ENCODE measurements at regions not wholly inside any gene's neighbourhood (a gene's known extent, or its start where the extent isn't known, plus 50 kb on each side); places are given as distances from the start of the nearest gene placed in this dataset.
"Not testable (repeated sequence)": the region's sequence is repeated elsewhere in the genome, so short reads cannot be mapped to it uniquely, and the experiment has no call there.

DNA sequence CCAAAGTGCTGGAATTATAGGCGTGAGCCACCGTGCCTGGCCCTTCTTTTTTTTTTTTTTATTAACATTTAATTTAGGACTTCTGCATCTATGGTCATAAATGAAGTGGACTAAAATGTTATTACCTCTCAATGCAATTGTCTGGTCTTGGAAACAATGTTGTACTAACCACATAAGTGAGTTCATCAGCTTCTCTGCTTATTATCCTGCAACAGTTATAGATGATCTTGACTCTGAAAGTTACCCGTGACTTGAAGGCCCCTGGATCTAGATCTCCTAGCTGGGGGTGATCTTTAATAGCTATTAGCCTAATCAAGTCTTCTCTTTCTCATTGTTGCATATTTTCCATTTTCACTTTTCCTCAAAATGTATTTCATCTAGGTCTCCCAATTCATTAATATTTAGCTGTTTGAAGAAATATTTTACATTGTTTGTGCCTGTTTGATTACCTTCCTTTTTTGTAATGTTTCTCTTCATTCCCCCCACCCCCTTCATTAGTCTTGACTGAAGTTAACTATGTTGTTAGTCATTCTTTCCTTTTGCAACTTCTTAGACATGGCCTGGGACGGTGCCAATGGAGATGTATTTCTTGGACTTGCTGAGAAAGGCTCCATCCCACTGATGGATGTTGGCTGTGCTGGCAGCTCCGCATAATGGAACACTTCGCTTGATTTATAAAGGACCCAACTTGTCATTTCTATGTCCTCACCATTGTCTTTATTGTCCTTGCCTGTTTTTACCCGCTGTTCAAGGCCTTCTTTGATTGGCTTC, 141.6 kb upstream of the RIOK3 start:
- no peak for DNase-seq

DNA sequence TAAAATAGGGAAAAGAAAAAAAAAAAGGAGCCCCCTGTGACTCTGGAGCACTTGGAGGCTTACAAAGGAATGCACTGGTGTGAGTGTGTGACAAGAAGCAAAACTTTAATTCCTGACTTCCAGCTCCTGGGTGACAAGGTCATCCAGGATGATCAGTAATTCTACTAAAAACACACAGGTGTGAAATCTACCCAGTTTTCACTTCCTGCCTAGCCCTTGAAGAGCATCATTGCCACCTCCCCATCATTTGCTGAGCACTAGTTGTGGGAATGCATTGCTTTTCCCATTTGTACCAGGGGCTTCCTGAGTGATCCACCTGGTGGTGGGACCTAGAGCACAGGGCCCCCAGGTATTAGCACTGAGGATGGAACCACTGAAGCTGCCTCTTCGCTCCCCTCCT, 139.7 kb upstream of the RIOK3 start:
- DNase-seq = no peak

DNA sequence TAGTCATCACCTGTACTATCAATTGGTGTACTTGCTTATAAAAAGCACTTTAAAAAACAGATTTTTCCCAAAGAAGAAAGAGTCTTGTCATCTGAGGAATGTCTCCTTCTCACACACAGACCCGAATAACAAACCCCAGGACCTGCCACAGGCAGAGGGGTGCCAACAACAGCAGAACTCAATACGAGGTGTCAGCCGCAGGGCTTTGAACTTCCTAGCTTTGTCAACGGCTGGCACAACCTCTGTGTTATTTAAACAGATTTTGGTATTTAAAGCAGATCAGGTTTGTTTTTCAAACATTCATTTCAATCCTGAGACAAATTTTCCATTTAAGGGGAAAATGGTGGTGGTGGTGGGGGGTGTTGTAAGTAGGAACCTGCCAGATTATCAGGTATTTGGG, 138.4 kb upstream of the RIOK3 start:
- no peak for DNase-seq

DNA sequence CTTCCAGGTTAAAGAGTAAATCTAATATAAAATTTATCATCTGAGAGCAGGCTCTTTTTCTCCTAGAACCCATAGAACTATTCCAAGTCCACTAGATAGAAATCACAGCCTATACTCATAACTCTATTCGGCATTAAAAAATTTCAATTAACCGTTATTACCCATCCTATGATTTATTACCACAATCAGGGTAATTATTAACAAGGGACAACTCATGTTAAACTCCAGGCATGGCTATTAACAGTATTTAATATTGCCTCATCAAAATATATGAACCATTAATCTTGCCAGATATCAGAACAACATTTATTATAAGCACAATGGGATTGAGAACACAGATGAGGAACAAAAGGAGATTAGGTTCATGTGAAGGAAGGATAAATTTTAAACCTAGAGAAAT, 136.8 kb upstream of the RIOK3 start:
- DNase-seq = no peak

DNA sequence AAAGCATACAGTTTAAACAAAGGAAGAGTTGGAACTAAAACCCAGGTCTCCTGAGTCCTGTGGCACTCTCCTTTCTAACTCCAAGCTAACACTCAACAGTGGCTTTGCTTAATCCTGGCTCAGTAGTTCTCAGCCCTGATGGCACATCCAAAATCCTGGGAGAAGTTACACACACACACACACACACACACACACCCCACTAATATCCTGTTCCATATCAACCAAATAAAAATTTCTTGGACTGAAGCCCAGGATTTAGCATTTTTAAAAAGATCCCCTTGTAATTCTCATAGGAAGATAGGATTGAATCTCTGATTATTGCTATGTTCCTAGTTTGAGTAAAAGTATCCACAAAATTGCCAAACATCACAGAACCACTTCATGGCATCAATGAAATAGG, 136.1 kb upstream of the RIOK3 start:
- DNase-seq = no peak

DNA sequence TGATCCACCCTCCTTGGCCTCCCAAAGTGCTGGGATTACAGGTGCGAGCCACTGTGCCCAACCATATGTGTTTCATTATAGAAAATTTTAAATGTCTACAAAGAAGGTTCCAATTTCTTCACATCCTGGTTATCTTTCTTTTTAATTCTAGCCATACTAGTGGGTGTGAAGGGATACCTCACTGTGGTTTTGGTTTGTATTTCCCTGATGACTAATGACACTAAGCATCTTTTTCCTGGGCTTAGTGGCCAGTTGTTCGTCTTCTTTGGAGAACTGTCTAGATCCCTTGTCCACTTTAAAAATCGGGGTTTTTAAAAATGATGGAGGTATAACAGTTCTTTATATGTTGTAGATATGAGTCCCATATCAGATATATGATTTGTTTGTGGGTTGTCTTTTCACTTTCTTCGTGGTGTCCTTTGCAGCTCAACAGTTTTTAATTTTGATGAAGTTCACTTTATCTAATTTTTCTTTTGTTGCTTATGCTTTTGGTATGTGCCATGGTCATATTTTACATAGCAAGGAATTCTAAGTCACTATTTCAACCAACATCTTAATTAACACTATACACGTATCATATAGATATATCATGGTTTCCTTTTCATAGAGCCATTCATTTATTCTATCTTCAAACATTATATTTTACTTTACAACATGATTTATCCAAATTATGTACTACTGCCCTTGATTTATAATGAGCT, 135.0 kb upstream of the RIOK3 start:
- no peak for DNase-seq

DNA sequence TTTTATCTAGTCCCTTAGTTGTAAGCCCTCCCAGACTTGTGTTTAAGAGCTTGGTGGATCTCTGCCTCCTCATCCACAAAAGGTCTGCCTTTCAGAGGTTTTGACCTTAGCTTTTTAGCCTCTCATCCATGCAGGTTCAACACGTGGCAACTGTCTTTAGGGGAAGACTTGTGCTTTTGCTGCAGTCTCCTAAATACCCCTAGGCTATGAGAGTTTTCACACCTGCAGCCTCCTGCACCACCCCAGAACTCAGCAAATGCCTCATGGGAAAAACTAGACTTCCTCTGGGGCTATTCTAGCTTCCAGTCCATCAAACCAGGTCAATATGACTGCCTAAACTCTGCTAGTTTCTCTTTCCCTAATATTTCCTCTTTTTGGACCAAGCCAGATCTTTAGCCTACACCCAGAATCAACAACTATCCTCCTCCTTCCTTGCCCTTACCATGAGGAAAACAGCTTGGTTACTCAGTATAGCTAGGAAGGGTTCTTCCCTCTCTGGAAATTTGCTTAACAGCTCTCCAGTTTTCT, 132.3 kb upstream of the RIOK3 start:
- DNase-seq = no peak

DNA sequence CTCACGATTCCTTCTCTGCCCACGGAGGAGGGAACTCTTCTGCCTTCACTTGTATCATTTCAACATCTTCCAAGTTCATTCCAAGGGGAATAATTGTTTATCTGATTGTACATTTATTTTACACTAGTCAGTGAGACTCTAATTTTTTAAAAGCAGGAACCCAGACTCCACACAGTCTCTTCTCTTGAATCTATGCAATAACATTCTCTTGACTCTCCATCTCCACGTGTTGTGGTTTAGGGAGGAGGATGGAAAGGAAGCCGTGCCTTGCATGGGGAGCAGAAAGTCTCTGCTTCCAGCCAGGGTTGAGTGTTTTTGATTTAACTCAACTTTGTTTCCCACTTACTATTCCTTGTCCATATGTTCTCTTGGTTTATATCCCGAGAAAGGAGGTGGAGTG, 131.1 kb upstream of the RIOK3 start:
- no peak for DNase-seq

DNA sequence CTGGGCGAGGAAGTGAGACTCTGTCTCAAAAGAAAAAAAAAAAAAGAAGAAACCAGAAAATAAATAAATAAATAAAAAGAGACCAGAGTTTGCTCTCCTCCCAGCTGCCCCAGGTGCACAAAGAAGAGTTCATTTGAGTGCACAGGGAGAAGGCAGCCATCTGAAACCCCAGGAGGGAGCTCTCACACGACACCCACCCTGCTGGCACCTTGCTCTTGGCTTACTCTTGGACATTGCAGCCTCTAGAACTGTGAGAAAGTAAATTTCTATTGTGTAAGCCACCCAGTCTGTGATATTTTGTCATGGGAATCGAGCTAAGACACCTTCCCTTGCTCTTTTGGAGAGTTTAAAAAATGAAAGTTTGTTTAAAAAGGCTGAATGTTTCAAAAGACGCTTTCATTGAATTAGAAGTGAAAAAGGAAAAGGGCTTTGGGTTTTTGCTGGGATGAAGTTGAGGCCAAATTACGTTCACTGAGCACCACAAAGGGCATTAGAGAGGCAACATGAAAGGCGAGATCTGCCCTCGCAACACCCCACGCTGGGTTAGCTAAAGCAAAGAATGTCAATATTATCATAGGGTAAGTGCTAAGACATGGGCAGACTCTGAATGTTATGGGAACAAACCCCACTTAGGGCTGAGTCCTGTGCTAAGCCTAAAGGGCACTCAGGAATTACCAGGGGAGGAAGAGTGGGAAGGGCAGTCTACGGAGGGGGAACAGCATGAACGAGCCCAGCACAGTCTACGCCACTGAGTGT, 128.9 kb upstream of the RIOK3 start:
- DNase-seq = no peak

DNA sequence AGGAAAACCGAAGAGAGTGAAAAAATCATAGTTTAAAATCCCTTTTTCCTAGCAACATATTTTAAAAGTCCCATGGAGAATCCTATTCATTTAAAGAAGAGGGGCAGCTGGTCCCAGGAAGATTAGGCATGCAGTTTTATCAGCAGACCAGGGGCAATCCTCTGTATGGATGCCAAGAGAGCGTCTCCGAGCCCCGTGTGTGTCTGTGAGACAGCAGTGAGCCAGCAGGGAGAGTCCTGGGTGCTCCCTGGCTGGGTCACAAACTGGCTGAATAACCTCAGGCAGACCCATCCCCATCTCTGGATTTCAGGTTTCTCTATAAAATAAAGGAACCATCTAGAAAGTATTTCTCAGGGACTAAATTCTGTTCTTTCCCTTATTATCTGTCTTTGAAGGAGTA, 128.2 kb upstream of the RIOK3 start:
- no peak for DNase-seq

DNA sequence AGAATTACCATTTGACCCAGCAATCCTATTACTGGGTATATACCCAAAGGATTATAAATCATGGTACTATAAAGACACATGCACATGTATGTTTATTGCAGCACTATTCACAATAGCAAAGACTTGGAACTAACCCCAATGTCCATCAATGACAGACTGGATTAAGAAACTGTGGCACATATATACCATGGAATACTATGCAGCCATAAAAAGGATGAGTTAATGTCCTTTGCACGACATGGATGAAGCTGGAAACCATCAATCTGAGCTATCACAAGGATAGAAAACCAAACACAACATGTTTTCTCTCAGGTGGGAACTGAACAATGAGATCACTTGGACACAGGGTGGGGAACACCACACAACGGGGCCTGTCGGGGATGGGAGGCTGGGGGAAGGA, 123.4 kb upstream of the RIOK3 start:
- not testable (repeated sequence) for DNase-seq

DNA sequence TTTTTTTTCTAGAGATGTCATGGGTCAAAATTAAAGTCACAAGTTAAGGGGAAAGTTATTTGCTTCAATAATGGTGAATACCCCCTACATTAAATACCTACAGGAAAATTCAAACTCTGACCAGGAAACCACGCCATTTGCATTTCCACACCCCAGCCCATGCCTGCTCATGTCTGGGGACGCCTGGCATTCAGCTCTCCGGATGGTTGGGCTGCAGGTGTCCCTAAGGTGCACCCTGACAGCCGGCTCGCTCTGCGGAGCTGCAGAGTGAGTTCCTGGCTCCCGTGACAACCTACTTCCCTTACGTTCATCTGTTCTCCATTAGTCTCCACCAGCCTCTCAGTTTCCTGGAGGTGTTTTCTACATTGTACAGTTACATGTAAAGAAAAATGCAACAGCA, 122.7 kb upstream of the RIOK3 start:
- no peak for DNase-seq

DNA sequence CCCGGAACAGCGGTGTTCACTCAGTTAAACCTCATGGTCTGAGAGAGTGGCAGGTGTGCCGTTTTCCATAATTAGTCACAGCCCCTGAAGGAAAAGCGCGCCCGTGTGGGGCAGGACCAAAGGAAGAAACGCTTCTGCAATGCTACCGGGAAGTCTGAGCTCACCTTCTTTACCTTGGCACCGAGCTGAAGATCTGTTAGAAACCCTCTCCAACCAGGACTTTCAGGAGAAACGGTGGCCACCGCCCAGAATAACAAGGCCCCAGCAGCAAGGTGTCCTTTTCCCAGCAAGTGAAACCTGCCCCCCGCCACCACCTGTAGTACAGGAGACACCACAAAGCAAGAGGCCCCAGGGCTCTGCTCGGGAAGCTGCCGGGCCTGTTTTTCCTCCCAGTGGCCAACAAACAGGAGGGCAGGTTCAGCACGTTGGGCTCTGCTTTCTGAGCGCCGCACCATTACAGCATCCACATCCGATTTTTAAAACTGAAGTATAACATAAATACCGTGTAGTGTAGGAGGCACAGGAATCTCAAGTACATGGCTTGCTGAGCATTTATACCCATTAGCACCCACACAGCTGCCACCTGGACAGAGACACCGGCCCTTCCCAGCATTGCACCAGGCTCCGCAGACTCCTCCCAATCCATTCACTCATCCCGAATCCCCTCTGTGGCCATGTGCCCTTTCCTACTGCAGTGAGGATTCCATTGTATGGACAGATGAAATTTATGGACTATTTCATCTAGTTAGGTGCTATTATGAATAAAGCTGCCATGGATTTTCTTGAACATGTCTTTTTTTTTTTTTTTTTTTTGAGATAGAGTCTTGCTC, 121.8 kb upstream of the RIOK3 start:
- no peak for DNase-seq

DNA sequence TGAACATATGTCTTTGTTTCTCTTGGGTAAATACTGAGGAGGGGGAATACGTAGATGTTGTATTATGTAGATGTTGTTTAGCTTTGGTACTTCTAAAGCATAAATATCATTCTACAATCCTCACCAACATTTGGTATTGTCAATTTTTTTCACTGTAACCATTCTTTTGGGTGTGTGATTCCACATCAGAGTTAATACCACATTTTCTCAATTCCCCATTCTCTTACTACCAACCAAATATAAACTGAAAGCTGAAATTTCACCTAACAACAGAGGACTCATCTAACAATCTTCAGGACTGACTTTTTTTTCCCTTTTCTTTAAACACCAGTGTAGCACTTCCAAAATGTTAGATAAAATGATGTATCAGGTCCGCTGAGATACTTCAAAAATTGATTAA, 120.7 kb upstream of the RIOK3 start:
- no peak for DNase-seq

DNA sequence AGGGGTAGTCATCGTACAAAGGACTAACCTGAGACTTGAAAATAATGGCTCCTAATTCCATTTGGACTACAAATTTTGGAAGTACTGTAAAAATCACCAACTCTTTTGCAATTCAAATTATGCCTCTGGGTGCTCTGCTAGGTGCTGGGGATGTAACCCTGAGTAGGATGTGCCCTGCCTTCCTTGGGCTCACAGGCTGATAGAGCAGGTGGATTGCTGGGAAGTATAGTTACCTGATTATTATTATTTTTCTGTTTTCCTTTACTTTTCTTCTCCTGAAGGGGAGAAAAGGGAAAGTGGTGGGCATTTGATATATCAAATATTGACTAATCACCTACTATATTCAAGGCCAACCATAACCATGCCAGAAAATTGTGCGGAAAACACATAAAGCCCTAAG, 119.3 kb upstream of the RIOK3 start:
- DNase-seq = no peak

DNA sequence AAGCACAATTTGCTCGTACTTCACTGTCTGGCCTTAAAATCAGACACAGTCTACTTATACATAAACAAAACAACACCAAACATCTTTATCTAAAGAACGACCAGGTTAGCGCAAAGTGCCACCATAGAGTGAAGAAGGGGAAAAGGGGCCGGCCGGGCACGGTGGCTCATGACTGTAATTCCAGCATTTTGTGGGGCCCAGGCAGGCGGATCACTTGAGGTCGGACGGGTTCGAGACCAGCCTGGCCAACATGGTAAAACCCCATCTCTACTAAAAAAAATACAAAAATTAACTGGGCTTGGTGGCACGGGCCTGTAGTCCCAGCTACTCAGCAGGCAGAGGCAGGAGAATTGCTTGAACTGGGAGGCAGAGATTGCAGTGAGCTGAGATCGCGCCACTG, 118.5 kb upstream of the RIOK3 start:
- DNase-seq = no peak

DNA sequence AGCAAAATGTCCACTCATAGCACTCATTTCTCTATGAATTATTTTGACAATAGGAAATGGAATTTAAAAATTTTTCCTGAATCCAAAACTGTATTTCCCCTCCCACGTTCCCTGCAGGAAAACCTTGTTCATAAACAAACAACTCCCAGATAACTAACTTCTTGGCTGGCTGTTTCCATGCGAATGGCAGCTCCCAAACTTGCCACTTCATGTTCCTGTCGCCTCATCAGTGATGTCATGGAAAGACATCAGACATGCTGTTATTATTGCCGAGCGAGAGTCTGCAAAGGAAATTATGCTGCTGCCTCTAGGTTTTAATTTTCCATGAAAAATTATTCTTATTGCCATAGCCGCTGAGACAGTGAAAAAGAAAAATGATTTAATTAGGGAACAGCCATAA, 117.0 kb upstream of the RIOK3 start:
- DNase-seq = no peak

DNA sequence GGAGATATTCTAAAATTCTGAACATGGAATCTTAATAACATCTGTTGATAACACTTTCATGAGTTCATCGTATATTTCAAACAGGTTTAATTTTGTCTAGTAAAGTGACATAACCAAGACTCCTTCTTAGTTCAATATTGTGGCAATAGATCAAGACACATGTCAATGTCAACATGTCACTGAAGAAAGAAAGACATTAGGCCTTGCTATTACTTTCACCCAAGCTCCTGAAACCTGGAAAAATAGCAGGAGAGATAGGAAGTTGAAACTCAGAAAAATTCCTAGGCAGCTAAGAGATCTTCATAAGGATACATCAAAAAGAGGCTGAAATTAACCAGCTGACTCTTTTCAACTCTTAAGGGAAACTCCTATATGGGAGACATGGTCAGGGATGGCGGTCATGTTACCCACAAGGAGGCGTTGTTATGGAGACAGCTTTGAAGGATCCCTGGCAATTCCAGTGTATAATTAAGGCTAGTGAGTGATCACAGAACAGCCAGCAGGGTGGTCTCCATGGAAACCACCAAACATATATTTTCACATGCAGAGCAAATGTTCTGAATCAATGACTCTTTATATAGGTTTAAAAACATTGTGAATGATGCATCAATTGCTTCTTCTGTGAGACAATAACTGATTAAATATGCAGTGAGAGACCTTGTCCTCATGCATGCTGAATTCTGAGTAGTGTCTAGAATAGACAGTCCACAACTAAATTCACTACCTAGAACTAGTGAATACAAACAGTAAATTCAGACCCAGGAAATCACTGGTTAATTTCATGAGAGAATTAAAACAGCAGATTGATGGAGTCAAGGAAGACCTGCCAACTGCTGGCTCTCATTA, 115.3 kb upstream of the RIOK3 start:
- DNase-seq = no peak

DNA sequence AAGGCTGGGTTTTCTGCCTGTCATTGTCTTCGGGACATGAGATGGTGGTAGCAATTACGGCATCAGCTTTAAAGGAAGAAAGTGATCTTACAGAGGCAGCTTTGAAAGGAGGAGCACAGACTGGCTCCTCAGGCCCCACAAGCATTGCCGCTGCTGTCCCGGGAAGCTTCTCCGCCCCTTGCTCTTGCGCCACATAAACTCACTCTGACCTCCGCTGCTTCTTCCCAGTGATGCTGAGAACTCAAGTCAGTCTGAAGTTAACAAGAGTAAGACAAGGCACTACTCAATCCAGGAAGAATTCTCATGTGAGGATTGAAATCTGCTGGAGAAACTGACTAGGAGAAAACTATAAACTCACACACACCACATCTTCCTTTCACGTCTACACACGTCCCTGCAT, 112.4 kb upstream of the RIOK3 start:
- DNase-seq = no peak

DNA sequence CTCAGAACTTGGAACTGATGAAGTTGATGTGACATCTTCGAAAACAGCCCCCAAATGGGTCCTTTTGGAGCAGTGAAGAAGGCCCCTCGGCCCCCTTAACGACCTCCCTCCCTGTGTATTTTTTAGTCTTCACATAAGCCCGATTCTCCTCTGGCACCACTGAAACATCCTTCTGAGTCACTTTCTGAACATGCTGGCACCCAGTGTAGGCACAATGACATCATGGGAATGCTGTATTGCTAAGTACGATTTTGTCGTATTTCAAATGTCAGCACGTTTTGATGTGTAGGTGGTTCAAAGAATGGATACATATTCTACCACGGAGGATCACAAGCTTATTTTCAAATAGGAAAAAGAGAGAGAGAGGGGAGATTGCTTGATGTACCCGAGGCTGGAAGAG, 111.7 kb upstream of the RIOK3 start:
- peak; percentile 22 to 23 for DNase-seq

DNA sequence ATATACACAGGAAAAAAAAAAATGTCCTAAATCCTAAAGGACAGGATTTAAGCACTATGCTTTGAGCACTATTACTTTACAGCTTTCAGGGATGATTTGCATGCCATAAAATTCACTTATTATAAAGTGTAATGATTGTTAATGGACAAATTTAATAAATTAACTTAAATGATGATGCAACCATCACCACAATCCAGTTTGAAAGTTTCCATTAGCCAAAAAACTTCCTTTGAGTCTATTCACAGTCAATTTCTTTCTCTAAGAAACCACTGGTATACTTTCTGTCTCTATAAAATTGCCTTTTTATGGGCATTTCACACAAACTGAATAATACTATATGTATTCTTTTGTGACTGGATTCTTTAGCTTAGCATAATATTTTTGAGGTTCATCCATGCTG, 111.1 kb upstream of the RIOK3 start:
- DNase-seq = no peak

DNA sequence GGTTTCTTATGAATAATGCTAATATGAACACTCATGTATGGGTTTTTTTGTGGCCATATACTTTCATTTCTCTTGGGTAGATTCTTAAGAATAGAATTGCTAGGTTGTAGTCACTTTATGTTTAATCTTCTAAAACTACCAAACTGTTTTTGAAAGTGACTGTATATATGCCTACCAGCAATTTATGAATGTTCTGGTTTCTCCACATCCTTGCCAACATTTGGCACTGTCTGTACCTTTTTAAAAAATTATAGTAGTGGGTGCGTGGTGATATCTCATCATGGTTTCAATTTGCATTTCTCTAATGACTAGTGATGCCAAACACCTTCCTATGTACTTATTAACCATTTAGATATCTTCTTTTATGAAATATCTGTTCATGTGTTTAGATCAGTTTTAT, 110.6 kb upstream of the RIOK3 start:
- DNase-seq = no peak
